SK-N-SH (cell line): ENCODE measurements at regions not wholly inside any gene's neighbourhood (a gene's known extent, or its start where the extent isn't known, plus 50 kb on each side); places are given as distances from the start of the nearest gene placed in this dataset.

Experiments
- CTCF ChIA-PET: fragments of 300-600, 350-600 bp; formaldehyde crosslinking; extraction: SDS; loops from one replicate; lab custom pipeline; 2021; lab: Yijun Ruan, JAX
- POLR2A ChIA-PET: fragments of 350-600 bp; sonication (Branson Sonifier 250); formaldehyde crosslinking; extraction: SDS; loops from one replicate; lab custom pipeline; 2020; ENCODE audit warnings: antibody characterized with exemption, inconsistent platforms; lab: Yijun Ruan, JAX
- DNase-seq: peaks from one replicate; pipeline ENCODE4 v3.0.0; 2012
- H2AFZ ChIP-seq: fragments of 200-600 bp; sonication (generic); 2 replicates; pipeline ENCODE4 v1.8.1; 2016; ENCODE audit warnings: antibody characterized with exemption, mild to moderate bottlenecking, low read depth
- H3F3A ChIP-seq: fragments of 200-600 bp; sonication (generic); replicated peaks from 2 replicates; pipeline ENCODE3; 2016; ENCODE audit warnings: antibody characterized with exemption, mild to moderate bottlenecking; ENCODE audit not compliant: insufficient read depth
- H3K27ac ChIP-seq, 2 experiments: fragments of 200-500 bp in 1 of 2; fragments of 200-600 bp in 1 of 2; sonication (Bioruptor generic) in 1 of 2; sonication (generic), shearing (Covaris generic) in 1 of 2; 2 replicates each; pipeline versions ENCODE4 v1.5.1 to v1.6.1; 2014 to 2016; ENCODE audit warnings: low read depth in 2 of 2, inconsistent platforms in 1 of 2, low read length in 1 of 2, mild to moderate bottlenecking in 1 of 2, mixed read lengths in 1 of 2
- H3K27me3 ChIP-seq: fragments of 200-600 bp; sonication (generic), shearing (Covaris generic); 2 replicates; pipeline ENCODE4 v1.6.1; 2016; ENCODE audit warnings: mixed run types; ENCODE audit not compliant: insufficient read depth
- H3K36me3 ChIP-seq, 2 experiments: fragments of 200-500 bp in 1 of 2; fragments of 200-600 bp in 1 of 2; sonication (Bioruptor generic) in 1 of 2; sonication (generic) in 1 of 2; replicated peaks in 1 of 2; 2 replicates each; pipeline versions ENCODE3 to v1.5.1; 2014 to 2016; ENCODE audit warnings: low read length in 1 of 2, mild to moderate bottlenecking in 1 of 2; ENCODE audit not compliant: insufficient read depth in 2 of 2, control insufficient read depth in 1 of 2
- H3K4me1 ChIP-seq, 2 experiments: fragments of 200-500 bp in 1 of 2; fragments of 200-600 bp in 1 of 2; sonication (Bioruptor generic) in 1 of 2; sonication (generic), shearing (Covaris generic) in 1 of 2; 2 replicates each; pipeline versions ENCODE4 v1.5.1 to v1.6.1; 2014 to 2016; ENCODE audit warnings: low read depth in 1 of 2, low read length in 1 of 2, mixed run types in 1 of 2; ENCODE audit not compliant: insufficient read depth in 2 of 2, control insufficient read depth in 1 of 2
- H3K4me2 ChIP-seq: fragments of 200-600 bp; sonication (generic), shearing (Covaris generic); 2 replicates; pipeline ENCODE4 v1.6.1; 2017; ENCODE audit warnings: mixed run types
- H3K4me3 ChIP-seq, 2 experiments: fragments of 200-500 bp in 1 of 2; fragments of 200-600 bp in 1 of 2; sonication (Bioruptor generic) in 1 of 2; sonication (generic), shearing (Covaris generic) in 1 of 2; 2 replicates each; pipeline versions ENCODE4 v1.5.1 to v1.8.1; 2014 to 2016; ENCODE audit warnings: low read depth in 2 of 2, inconsistent platforms in 1 of 2, low read length in 1 of 2, mild to moderate bottlenecking in 1 of 2, mixed read lengths in 1 of 2, moderate library complexity in 1 of 2
- H3K79me2 ChIP-seq: fragments of 200-600 bp; sonication (generic); 2 replicates; pipeline ENCODE4 v1.8.1; 2017; ENCODE audit warnings: mild to moderate bottlenecking; ENCODE audit not compliant: insufficient read depth
- H3K9ac ChIP-seq: fragments of 200-600 bp; sonication (generic); 2 replicates; pipeline ENCODE4 v1.6.1; 2017; ENCODE audit warnings: mixed run types
- H3K9me2 ChIP-seq: fragments of 200-600 bp; sonication (generic); 2 replicates; pipeline ENCODE4 v1.6.1; 2017; ENCODE audit warnings: mixed run types
- H3K9me3 ChIP-seq: fragments of 200-600 bp; sonication (generic); 2 replicates; pipeline ENCODE4 v1.6.1; 2017; ENCODE audit warnings: mixed run types, mild to moderate bottlenecking, moderate library complexity
- H4K20me1 ChIP-seq: fragments of 200-600 bp; sonication (generic); 2 replicates; pipeline ENCODE4 v1.6.1; 2017; ENCODE audit warnings: mild to moderate bottlenecking, mixed run types; ENCODE audit not compliant: insufficient read depth
- CHD2 ChIP-seq: fragments of 150-350 bp; IDR thresholded peaks from 2 replicates; pipeline ENCODE4 v1.6.1; 2018; ENCODE audit warnings: low read length; ENCODE audit not compliant: partially characterized antibody
- ELF1 ChIP-seq: IDR thresholded peaks from 2 replicates; pipeline ENCODE4 v1.4.0; 2012
- FOSL2 ChIP-seq: IDR thresholded peaks from 2 replicates; pipeline ENCODE4 v1.4.0; 2012; ENCODE audit warnings: low read depth, mild to moderate bottlenecking, moderate library complexity, borderline replicate concordance
- FOXJ3 ChIP-seq: sonication (generic); formaldehyde crosslinking; IDR thresholded peaks from 2 replicates; pipeline ENCODE4 v1.5.1; 2020; ENCODE audit warnings: mild to moderate bottlenecking, missing genetic modification reagents
- FOXM1 ChIP-seq: IDR thresholded peaks from 2 replicates; pipeline ENCODE4 v1.4.0; 2012; ENCODE audit warnings: low read depth, mild to moderate bottlenecking
- GATA2 ChIP-seq: sonication (generic); formaldehyde crosslinking; IDR thresholded peaks from 2 replicates; pipeline ENCODE4 v1.5.0; 2020; ENCODE audit warnings: mild to moderate bottlenecking, missing genetic modification reagents
- IRF3 ChIP-seq: fragments of 150-350 bp; IDR thresholded peaks from 2 replicates; pipeline ENCODE4 v1.6.1; 2016; ENCODE audit warnings: mild to moderate bottlenecking, low read depth, low read length
- JUND ChIP-seq: IDR thresholded peaks from 2 replicates; pipeline ENCODE4 v1.4.0; 2012
- MEF2A ChIP-seq: IDR thresholded peaks from 2 replicates; pipeline ENCODE4 v1.4.0; 2012; ENCODE audit warnings: low read depth, borderline replicate concordance
- MXI1 ChIP-seq: IDR thresholded peaks from 2 replicates; pipeline ENCODE4 v1.6.1; 2012; ENCODE audit warnings: mild to moderate bottlenecking, low read depth, low read length, improper control_type of control experiment
- NFIC ChIP-seq: IDR thresholded peaks from 2 replicates; pipeline ENCODE4 v1.4.0; 2012; ENCODE audit warnings: borderline replicate concordance
- NRF1 ChIP-seq: IDR thresholded peaks from 2 replicates; pipeline ENCODE4 v1.6.1; 2012; ENCODE audit warnings: low read depth, mild to moderate bottlenecking, low read length
- POLR2AphosphoS5 ChIP-seq: IDR thresholded peaks from 2 replicates; pipeline ENCODE4 v1.6.1; 2012; ENCODE audit warnings: low read depth, low read length
- RCOR1 ChIP-seq: fragments of 150-350 bp; IDR thresholded peaks from 2 replicates; pipeline ENCODE4 v1.6.1; 2017; ENCODE audit warnings: antibody characterized with exemption, low read length
- RFX5 ChIP-seq: IDR thresholded peaks from 2 replicates; pipeline ENCODE4 v1.6.1; 2012; ENCODE audit warnings: mild to moderate bottlenecking, improper control_type of control experiment, low read length
- RXRA ChIP-seq: IDR thresholded peaks from 2 replicates; pipeline ENCODE4 v1.4.0; 2012; ENCODE audit warnings: low read depth, mild to moderate bottlenecking, borderline replicate concordance
- SIN3A ChIP-seq: IDR thresholded peaks from 2 replicates; pipeline ENCODE4 v1.6.1; 2012; ENCODE audit warnings: low read depth, mild to moderate bottlenecking, low read length, moderate library complexity, borderline replicate concordance
- SMC3 ChIP-seq: IDR thresholded peaks from 2 replicates; pipeline ENCODE4 v1.6.1; 2012; ENCODE audit warnings: low read depth, low read length, improper control_type of control experiment
- TAF1 ChIP-seq: IDR thresholded peaks from 2 replicates; pipeline ENCODE4 v1.6.1; 2012; ENCODE audit warnings: low read depth, mild to moderate bottlenecking, low read length, moderate library complexity, borderline replicate concordance
- TEAD4 ChIP-seq: IDR thresholded peaks from 2 replicates; pipeline ENCODE4 v1.4.0; 2012; ENCODE audit warnings: mild to moderate bottlenecking, borderline replicate concordance; ENCODE audit not compliant: insufficient read depth
- YY1 ChIP-seq: IDR thresholded peaks from 2 replicates; pipeline ENCODE4 v1.4.0; 2012; ENCODE audit warnings: low read depth, mild to moderate bottlenecking
- ZBTB33 ChIP-seq: IDR thresholded peaks from 2 replicates; pipeline ENCODE4 v1.4.0; 2012; ENCODE audit warnings: low read depth, borderline replicate concordance
- WGBS: methylation state at CpG from one replicate; pipeline ENCODE4 v1.1.6; 2017; ENCODE audit warnings: low lambda C conversion rate; 5-methylcytosine and 5-hydroxymethylcytosine counted together
- TF ChIP-seq, protein P1 (sequence below): IDR thresholded peaks from 2 replicates; pipeline ENCODE4 v1.4.0; 2012; ENCODE audit warnings: low read depth
- TF ChIP-seq, protein P2 (sequence below): IDR thresholded peaks from 2 replicates; pipeline ENCODE4; 2012
- TF ChIP-seq, protein P3 (sequence below): IDR thresholded peaks from 2 replicates; pipeline ENCODE4 v1.4.0; 2012; ENCODE audit warnings: low read depth, borderline replicate concordance
- TF ChIP-seq, protein P4 (sequence below): fragments of 200-600 bp; sonication (generic); IDR thresholded peaks from 2 replicates; pipeline ENCODE4 v1.6.1; 2017; ENCODE audit warnings: antibody characterized with exemption, mild to moderate bottlenecking, moderate library complexity
- TF ChIP-seq, protein P5 (sequence below): fragments of 150-350 bp; IDR thresholded peaks from 2 replicates; pipeline ENCODE4 v1.6.1; 2017; ENCODE audit warnings: antibody characterized with exemption, low read length, low read depth, borderline replicate concordance

DNA sequence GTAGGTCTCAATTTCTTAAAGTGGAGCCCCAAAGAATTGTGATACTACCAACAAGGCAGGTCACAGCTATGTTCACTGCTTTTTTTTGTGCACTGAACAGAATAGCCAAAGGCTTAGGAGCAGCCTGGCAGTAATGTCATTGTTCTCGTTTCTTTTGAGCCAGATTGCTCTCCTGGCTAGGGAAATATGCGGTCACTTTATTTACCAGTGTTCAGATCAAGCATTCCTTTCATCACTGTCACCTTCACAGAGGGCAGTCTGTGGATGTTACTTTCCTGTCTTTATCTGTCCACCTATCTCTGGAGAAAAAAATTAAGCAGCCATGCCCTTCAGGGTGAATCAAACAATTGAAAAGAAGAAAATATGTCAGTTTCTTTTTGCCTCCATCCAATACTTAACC lies 159.6 kb downstream of the BTG1 start:
- H3K27me3 ChIP-seq = no peaks in the 10 kb centered on the region
- H3K4me2 ChIP-seq = peak overlapping the region; percentile 69
- ChIA-PET CTCF (interaction anchor here (1.1 kb wide), 1 partner anchor 158 kb away, joined by 3 read pairs; no protein-coding TSS in a partner anchor), POLR2A (interaction anchor here (1.4 kb wide), 1 partner anchor 160 kb away, joined by 3 read pairs; the partner anchor contains the start of gene BTG1)
- peak overlapping the region; percentile 12; the same call in 1 of the 2 replicates for H2AFZ ChIP-seq
- H4K20me1 ChIP-seq = no peaks in the 10 kb centered on the region
- no peak overlapping the region; the same call in 1 of the 2 replicates for H3K9ac ChIP-seq
- peak overlapping the region; percentile 54 to 83 for H3K27ac ChIP-seq
- H3K9me2 ChIP-seq = no peaks in the 10 kb centered on the region
- H3F3A ChIP-seq = peaks cover 5% of the 10 kb centered on the region
- H3K36me3 ChIP-seq = no peaks in the 10 kb centered on the region
- H3K4me3 ChIP-seq = 0 out of 4 replicates have a peak overlapping the region, but pooled peaks of 1 of the 2 experiments have one; percentile 10
- H3K4me1 ChIP-seq = peaks cover 10 to 33% of the 10 kb centered on the region in 2 experiments
- no peaks in the 10 kb centered on the region for H3K9me3 ChIP-seq
- 10% methylated on average over 2 of the region's 2 CpGs for WGBS
- no peaks in the 10 kb centered on the region for H3K79me2 ChIP-seq
- no peak for DNase-seq
- peak; percentile 24; the same call in 1 of the 2 replicates for TF ChIP-seq GATA2
- TF ChIP-seq SIN3A = no peak
- TF ChIP-seq IRF3 = no peak
- TF ChIP-seq ZBTB33 = 0 out of 2 replicates have a peak, but pooled peaks have one; percentile 13
- no peak for TF ChIP-seq YY1
- TF ChIP-seq, protein P1, sequence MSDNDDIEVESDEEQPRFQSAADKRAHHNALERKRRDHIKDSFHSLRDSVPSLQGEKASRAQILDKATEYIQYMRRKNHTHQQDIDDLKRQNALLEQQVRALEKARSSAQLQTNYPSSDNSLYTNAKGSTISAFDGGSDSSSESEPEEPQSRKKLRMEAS = no peak
- no peak for TF ChIP-seq MXI1
- TF ChIP-seq RXRA = peak; percentile 47
- no peak; the same call in 1 of the 2 replicates for TF ChIP-seq POLR2AphosphoS5
- peak; percentile 48; the same call in 1 of the 2 replicates for TF ChIP-seq TEAD4
- TF ChIP-seq, protein P2, sequence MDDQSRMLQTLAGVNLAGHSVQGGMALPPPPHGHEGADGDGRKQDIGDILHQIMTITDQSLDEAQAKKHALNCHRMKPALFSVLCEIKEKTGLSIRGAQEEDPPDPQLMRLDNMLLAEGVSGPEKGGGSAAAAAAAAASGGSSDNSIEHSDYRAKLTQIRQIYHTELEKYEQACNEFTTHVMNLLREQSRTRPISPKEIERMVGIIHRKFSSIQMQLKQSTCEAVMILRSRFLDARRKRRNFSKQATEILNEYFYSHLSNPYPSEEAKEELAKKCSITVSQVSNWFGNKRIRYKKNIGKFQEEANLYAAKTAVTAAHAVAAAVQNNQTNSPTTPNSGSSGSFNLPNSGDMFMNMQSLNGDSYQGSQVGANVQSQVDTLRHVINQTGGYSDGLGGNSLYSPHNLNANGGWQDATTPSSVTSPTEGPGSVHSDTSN = peak; percentile 80
- TF ChIP-seq RCOR1 = no peak
- TF ChIP-seq, protein P3, sequence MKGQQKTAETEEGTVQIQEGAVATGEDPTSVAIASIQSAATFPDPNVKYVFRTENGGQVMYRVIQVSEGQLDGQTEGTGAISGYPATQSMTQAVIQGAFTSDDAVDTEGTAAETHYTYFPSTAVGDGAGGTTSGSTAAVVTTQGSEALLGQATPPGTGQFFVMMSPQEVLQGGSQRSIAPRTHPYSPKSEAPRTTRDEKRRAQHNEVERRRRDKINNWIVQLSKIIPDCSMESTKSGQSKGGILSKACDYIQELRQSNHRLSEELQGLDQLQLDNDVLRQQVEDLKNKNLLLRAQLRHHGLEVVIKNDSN = no peak
- no peak for TF ChIP-seq SMC3
- no peak for TF ChIP-seq FOXJ3 (CRISPR knock-in tag)
- peak; percentile 51 for TF ChIP-seq NFIC
- TF ChIP-seq TAF1 = no peak
- TF ChIP-seq ELF1 = no peak
- no peak for TF ChIP-seq FOXM1
- no peak for TF ChIP-seq CHD2
- peak; percentile 48; the same call in 1 of the 2 replicates for TF ChIP-seq FOSL2
- TF ChIP-seq RFX5 = no peak
- TF ChIP-seq, protein P4, sequence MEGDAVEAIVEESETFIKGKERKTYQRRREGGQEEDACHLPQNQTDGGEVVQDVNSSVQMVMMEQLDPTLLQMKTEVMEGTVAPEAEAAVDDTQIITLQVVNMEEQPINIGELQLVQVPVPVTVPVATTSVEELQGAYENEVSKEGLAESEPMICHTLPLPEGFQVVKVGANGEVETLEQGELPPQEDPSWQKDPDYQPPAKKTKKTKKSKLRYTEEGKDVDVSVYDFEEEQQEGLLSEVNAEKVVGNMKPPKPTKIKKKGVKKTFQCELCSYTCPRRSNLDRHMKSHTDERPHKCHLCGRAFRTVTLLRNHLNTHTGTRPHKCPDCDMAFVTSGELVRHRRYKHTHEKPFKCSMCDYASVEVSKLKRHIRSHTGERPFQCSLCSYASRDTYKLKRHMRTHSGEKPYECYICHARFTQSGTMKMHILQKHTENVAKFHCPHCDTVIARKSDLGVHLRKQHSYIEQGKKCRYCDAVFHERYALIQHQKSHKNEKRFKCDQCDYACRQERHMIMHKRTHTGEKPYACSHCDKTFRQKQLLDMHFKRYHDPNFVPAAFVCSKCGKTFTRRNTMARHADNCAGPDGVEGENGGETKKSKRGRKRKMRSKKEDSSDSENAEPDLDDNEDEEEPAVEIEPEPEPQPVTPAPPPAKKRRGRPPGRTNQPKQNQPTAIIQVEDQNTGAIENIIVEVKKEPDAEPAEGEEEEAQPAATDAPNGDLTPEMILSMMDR = no peak
- TF ChIP-seq NRF1 = no peak
- TF ChIP-seq, protein P5, sequence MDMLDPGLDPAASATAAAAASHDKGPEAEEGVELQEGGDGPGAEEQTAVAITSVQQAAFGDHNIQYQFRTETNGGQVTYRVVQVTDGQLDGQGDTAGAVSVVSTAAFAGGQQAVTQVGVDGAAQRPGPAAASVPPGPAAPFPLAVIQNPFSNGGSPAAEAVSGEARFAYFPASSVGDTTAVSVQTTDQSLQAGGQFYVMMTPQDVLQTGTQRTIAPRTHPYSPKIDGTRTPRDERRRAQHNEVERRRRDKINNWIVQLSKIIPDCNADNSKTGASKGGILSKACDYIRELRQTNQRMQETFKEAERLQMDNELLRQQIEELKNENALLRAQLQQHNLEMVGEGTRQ = no peak
- no peak for TF ChIP-seq MEF2A
- TF ChIP-seq JUND = peak; percentile 55
